ENCODE measurements at regions not wholly inside any gene's neighbourhood (a gene's known extent, or its start where the extent isn't known, plus 50 kb on each side); places are given as distances from the start of the nearest gene placed in this dataset.

GRCh38 chr20:24341781-24342180 lies 127.6 kb upstream of the SYNDIG1 start:
- intact Hi-C loops (cut with DNase I), result no loop called here
- no peak for DNase-seq

- intact Hi-C loops (cut with DNase I), result no loop called here
- DNase-seq, result no peak
These were observed 128.5 kb upstream of the SYNDIG1 start for GRCh38 chr20:24340933-24341332.

- DNase-seq, result no peak
These were observed 130.2 kb upstream of the SYNDIG1 start for GRCh38 chr20:24339210-24339641.

GRCh38 chr20:24337551-24337950 lies 131.9 kb upstream of the SYNDIG1 start:
- intact Hi-C loops (cut with DNase I), result no loop called here
- no peak for DNase-seq

More at GRCh38 chr20:24339210-24339641, 130.2 kb upstream of the SYNDIG1 start:
- intact Hi-C loops (cut with DNase I), result no loop called here

- no peak for DNase-seq
- intact Hi-C loops (cut with DNase I), result no loop called here
These were observed 132.4 kb upstream of the SYNDIG1 start for GRCh38 chr20:24337069-24337468.

- intact Hi-C loops (cut with DNase I), result no loop called here
These were observed 134.6 kb upstream of the SYNDIG1 start for GRCh38 chr20:24334830-24335229.

GRCh38 chr20:24332956-24333355 lies 136.5 kb upstream of the SYNDIG1 start:
- no peak for DNase-seq
- intact Hi-C loops (cut with DNase I), result no loop called here

More at GRCh38 chr20:24334830-24335229, 134.6 kb upstream of the SYNDIG1 start:
- DNase-seq, result no peak

GRCh38 chr20:24331939-24332338 lies 137.5 kb upstream of the SYNDIG1 start:
- DNase-seq, result peak in 1 of 10 donors; percentile 68
- intact Hi-C loops (cut with DNase I), result no loop called here

- DNase-seq, result no peak
- intact Hi-C loops (cut with DNase I), result no loop called here
These were observed 140.5 kb upstream of the SYNDIG1 start for GRCh38 chr20:24328901-24329300.

GRCh38 chr20:24321973-24322372 lies 147.5 kb upstream of the SYNDIG1 start:
- no peak for DNase-seq
- intact Hi-C loops (cut with DNase I), result no loop called here

- DNase-seq, result no peak
- intact Hi-C loops (cut with DNase I), result no loop called here
These were observed 150.7 kb upstream of the SYNDIG1 start for GRCh38 chr20:24318569-24319352.

- DNase-seq, result no peak
- intact Hi-C loops (cut with DNase I), result no loop called here
These were observed 152.2 kb upstream of the SYNDIG1 start for GRCh38 chr20:24317224-24317623.

- intact Hi-C loops (cut with DNase I), result no loop called here
- no peak for DNase-seq
These were observed 152.7 kb upstream of the SYNDIG1 start for GRCh38 chr20:24316731-24317130.

- no peak for DNase-seq
- intact Hi-C loops (cut with DNase I), result no loop called here
These were observed 155.4 kb upstream of the SYNDIG1 start for GRCh38 chr20:24314053-24314452.

GRCh38 chr20:24309596-24309995 lies 159.8 kb upstream of the SYNDIG1 start:
- no peak for DNase-seq
- intact Hi-C loops (cut with DNase I), result loop anchor here (5.0 kb wide), 1 partner anchor 163 kb away; no protein-coding TSS in a partner anchor

- intact Hi-C loops (cut with DNase I), result loop anchor here (5.0 kb wide), 1 partner anchor 167 kb away; no protein-coding TSS in a partner anchor
- DNase-seq, result no peak
These were observed 164.1 kb upstream of the SYNDIG1 start for GRCh38 chr20:24305371-24305770.

GRCh38 chr20:24304291-24304690 lies 165.1 kb upstream of the SYNDIG1 start:
- intact Hi-C loops (cut with DNase I), result loop anchor here (5.0 kb wide), 1 partner anchor 613 kb away; no protein-coding TSS in a partner anchor
- no peak for DNase-seq

- intact Hi-C loops (cut with DNase I), result loop anchor here (2.0 to 5.0 kb wide), 2 partner anchors 477 to 614 kb away; no protein-coding TSS in a partner anchor
- DNase-seq, result peak in 4 of 10 donors; percentile 23 to 86 (median 54)
These were observed 165.8 kb upstream of the SYNDIG1 start for GRCh38 chr20:24303393-24304170.

- no peak for DNase-seq
- intact Hi-C loops (cut with DNase I), result no loop called here
These were observed 171.4 kb upstream of the SYNDIG1 start for GRCh38 chr20:24297993-24298392.

- DNase-seq, result no peak
- intact Hi-C loops (cut with DNase I), result no loop called here
These were observed 172.8 kb upstream of the SYNDIG1 start for GRCh38 chr20:24296477-24297261.

GRCh38 chr20:24291014-24291413 lies 178.4 kb upstream of the SYNDIG1 start:
- DNase-seq, result no peak

More at GRCh38 chr20:24291014-24291413, 178.4 kb upstream of the SYNDIG1 start:
- intact Hi-C loops (cut with DNase I), result no loop called here
